GM21576 (cell line): ENCODE measurements at regions not wholly inside any gene's neighbourhood (a gene's known extent, or its start where the extent isn't known, plus 50 kb on each side); places are given as distances from the start of the nearest gene placed in this dataset.

Source experiments
- ATAC-seq: cut with Tn5 transposase; IDR thresholded peaks from one replicate; pipeline ENCODE4 v1.9.1; 2021; ENCODE audit warnings: mild to moderate bottlenecking, moderate library complexity; ENCODE audit not compliant: unreplicated experiment

DNA sequence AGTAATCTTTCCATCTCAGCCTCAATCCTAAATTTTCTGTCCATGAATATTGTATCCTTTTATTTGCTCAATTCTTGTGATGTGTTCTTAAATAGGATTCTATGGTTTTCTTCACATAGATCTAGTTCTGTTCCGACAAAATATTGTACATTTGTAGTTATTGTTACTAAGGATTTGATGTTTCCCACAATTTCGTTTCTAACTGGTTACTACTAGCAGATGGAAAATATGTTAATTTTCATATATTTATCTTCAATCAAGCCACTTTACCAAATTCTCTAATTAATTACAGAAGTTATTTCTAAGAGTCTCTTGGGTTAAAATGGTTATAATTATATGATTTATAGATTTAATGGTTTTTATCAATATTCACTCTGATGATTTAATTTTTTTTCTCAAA, 60.3 kb downstream of the SEC61B start:
- no peak for ATAC-seq

DNA sequence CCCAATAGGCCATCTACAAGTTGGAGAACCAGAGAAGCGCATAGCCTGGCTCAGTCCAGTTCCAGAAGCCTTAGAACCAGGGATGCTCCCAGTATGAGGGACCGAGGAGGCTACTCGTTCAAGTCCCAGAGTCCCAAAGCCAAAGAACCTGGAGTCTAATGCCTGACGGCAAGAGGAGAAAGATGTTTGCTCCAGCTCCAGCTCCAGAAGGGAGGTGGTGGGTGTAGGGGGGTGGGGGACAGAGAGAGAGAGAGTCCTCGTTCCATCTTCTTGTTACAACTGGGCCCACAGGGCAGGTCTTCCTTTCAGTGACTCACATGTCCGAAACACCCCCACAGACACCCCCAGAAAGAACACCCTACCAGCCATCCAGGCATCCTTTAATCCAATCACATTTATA, 63.9 kb downstream of the SEC61B start:
- ATAC-seq, result no peak

DNA sequence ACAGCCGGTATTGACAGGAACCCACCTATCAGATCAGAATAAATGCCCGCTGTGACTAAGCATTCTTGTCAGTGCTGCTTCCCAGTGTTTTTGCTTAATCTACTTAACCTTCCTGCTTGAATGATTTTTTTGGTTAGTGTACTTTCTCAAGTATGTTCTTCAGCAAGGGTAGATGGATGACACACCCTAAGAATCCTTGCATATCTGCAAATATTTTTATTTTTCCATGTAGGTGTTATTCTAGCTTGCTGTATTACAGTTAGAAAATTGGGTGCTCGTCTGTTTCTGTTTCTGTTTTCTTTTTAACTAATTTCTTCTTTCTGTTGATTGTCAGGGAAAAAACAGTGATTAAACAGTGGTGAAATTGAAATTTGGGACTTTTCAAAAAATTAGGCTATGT, 64.5 kb downstream of the SEC61B start:
- ATAC-seq, result no peak

DNA sequence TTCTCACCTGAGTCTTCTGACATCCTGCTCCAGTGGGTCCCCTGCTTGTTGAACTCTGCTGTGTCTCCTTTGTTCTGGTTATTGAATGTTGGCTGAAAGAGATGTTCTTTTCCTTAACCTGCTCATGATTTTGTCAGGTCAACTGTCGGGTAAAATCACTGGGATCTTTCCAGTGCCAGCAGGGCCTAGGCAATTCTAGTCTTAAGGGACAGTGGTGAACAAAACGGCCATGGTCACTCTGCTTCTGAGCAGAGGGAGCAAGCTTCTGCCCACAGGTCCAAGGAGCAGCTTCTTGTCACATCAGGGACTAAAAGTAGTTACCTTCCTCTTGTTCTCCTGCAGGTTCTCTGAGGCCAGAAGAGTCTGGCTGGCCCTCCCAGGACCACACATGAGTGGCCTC, 65.6 kb downstream of the SEC61B start:
- no peak for ATAC-seq

DNA sequence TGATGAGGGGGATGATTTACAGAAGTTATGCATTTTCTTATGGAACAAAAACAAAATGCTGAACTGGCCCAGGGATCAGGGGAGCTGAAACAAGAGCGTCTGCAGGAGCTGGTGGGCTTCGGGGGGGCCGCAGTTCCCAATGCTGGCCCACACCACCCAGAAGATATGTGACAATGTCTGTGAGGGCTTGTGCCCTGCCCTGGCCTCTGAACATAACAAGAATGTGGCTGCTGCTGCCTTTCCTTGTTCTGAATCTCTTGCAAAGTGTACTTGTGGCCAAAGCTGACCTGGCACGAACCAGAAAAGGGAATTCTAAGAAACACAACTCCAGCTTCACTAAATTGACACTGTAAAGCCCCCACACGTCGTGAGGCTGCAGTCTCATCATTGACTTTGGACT, 66.7 kb downstream of the SEC61B start:
- ATAC-seq, result no peak

DNA sequence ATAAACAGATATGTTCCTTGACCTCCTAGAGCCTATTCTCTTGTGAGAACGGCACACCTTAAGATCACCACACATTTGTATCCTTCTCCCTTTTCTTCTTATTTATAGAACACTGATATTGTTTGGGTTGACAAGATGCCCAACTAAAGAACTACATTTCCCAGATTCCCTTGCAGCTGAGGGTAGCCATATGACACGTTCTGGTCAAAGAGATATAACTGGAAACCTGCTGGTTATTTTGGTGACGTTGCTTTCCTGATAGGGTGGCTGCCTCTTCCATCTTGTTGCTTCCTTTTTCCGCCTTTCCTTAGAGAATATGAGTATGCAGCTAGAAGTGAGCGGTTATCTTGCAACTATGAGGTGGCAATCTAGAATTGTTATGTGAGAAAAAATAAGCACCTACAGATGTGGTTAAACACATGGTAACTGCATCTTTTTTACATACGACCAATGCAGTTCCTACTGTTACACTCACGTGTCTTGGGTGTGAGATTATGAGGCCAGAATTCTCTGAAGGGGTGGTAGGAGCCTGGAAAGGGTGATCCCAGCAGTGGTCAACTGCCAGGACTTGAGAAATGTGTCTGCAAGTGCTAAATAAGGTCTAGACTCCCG, 72.9 kb downstream of the SEC61B start:
- no peak for ATAC-seq

DNA sequence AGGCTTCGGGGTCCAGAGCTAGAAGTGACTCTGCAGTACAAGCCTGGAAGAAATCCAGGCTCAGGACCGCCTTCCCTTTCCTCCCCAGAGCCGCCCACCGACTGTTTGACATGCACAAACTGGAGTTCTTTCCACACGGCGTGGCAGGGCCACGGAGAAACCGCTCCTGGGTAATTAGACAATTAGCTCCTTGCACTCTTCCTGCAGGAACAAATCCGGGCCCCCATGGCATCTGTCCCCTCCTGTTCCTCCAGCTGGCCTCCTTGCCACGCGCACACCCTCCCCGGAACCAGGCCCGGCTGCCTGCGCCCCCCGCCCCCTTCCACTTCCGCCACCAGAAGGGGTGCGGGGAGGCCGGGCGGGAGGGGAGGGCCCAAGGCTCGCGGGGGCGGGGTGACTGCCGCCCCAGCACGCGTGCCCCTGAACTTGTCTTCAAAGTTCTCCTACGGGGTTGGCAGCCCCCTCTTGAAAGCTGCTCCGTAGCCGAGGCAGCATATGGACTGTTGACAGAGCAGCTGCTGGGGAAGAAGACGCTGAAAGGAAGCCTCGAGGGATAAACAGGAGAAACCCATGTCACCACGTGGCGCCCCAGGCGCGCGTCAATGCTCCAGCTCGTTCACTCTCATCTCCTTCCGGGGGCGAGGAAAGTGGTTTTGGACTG, 74.3 kb downstream of the SEC61B start:
- no peak for ATAC-seq

DNA sequence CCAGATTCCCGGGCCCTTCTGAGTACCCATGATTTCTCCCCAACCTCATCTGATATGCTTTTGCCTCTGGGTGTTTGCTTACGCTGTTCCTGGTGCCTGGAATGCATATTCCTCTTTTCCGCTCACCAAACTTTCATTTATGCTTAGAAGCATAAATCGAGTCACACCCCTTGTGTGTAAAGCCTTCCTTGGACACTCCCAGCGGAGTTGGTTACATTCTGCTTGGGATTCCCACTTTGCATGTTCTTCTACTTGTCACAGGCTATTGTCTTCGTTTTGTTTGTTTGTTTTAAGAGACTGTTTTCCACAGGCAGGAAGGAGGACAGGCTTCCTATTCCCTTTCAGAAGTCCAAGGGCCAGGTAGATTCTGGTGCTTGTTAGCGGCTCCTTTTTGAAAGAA, 76.5 kb downstream of the SEC61B start:
- no peak for ATAC-seq

DNA sequence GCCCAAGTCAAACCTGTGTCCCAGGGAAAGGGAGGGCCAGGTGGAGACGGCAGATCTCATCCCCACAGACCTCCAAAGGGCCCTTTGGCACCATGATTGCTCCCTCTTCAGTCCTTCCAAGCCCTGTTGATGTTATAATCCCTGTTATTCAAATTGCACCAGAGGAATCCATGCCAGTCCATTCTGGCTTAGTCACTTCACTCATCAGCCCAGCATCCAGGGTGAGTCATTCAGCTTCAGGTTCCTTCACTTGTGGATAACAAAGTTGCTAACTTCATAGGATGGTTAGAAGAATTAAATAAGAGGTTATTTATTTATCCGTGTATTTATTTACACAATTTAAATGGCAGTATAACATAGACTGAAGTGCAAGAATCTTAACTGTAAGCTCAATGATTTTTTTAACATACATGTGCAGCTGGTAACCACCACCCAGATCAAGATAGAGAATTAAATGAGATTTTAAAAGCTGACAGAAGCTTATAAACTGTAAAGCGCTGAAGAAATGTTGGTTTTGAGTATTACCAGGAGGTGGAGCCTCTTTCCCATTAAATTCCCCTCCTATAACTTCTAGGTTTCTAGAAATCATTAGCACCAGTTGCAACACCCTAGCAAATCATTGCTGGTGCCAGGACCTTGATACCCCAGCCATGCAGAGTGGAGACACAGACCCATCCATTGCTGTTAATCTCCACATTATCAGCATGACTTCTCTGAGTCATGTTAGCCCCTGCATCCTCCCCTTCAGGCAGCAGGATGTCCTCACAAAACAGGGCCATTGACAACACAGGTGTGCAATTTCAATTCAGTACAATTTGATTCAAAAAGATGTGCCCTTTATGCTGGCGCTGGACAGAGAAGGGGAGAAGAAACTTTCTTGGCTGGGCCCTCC, 77.4 kb downstream of the SEC61B start:
- ATAC-seq, result no peak

DNA sequence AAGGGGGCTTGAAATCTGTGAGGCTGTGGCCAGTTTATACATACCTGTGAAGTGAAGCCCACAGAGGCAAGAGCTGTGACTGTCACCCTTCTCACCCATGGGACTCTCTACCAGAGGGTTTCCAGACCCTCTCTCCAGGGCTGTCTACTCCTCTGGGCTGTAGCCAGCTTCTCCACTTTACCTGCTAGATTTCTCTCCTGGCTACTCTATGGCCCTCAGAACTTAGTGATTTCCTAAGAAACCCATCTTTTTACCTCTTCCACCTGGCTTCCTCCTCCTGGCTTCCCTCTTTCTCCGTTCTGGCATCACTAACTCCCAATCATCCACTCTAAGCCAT, 78.0 kb downstream of the SEC61B start:
- no peak for ATAC-seq

DNA sequence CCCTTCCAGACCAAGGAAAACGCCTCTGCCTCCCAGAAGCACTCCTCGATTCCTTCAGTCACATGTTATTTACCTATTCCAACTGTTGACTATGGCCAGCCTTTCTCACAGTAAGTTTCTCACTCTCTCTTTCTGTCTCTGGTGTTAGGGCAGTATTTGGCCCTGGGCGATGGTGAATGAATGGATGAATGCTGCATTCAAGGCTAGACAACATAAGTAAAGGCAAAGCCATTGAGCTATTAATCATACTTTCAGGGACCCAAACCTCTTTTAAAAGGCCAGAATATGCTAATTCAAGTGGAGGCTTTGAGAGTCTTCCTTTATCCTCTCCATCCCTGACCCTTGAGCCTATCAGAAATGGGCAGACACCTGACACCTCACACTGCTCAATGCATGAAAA, 78.5 kb downstream of the SEC61B start:
- ATAC-seq, result no peak

DNA sequence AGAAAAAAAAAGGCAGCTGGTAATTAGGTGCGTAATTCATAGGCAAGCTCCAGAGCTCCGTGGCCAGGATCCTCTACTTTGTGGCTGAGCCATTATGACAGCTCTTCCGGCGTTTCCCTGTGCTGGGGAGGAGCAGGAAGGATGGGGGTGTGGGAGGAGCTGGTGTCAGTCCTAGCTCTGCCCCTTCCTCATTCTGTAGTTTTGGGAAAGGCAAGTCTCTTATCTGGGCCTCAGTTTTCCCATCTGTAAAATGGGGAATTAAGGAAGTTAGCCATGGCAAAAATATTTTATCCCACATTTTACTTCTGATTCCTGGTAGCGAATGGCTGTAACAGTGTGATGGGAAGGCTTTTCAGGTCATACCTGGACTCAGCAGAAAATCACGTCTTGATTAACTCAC, 81.1 kb downstream of the SEC61B start:
- no peak for ATAC-seq

DNA sequence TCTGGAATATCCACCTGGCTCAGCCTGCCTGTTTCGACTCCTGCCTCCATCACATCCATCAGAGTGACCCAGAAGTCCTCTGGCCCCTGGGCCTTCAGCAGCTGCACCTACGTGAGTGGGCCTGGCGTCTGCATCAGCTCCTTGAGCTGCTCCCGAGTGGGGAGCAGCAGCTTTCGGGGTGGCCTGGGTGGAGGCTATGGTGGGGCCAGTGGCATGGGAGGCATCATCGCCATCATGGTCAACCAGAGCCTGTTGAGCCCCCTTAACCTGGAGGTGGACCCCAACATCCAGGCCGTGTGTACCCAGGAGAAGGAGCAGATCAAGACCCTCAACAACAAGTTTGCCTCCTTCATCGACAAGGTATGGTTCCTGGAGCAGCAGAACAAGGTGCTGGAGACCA, 83.0 kb downstream of the SEC61B start:
- ATAC-seq, result no peak

DNA sequence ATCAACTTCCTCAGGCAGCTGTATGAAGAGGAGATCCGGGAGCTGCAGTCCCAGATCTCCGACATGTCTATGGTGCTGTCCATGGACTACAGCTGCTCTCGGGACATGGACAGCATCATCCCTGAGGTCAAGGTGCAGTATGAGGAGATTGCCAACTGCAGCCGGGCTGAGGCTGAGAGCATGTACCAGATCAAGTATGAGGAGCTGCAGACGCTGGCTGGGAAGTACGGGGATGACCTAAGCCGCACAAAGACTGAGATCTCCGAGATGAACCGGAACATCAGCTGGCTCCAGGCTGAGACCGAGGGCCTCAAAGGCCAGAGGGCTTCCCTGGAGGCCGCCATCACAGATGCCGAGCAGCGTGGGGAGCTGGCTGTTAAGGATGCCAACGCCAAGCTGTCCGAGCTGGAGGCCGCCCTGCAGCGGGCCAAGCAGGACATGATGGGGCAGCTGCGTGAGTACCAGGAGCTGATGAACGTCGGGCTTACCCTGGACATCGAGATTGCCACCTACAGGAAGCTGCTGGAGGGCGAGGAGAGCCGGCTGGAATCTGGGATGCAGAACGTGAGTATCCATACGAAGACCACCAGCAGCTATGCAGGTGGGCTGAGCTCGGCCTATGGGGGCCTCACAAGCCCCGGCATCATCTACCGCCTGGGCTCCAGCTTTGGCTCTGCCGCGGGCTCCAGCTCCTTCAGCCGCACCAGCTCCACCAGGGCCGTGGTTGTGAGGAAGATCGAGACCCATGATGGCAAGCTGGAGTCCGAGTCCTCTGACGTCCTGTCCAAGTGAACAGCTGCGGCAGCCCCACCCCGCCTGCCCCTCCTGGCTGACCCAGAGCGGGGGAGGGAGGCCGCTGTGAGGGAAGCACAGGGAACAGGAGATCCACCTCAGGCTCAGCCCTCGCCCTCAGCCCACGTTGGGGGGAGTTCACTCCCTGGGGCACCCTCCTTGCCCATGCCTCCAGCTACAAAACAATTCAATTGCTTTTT, 84.0 kb downstream of the SEC61B start:
- ATAC-seq, result no peak

DNA sequence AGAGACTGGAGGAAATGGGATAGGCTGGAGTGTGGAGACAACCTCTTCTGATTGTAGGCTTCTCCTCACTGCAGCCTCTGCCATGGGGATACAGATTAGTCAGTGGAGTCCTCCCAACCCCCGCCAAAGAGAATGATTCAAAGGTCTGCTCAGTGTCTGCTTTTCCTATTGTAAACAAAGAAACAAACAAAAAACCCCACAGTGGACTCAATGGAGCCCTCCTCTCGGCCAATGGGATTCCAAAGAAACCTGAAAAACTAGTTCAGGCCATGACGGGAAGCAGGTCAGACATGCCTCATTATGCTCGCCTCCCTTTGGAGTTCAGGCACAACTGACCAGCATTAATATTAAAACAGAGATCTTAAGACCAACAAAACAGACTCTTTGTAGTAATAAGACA, 85.8 kb downstream of the SEC61B start:
- no peak for ATAC-seq

DNA sequence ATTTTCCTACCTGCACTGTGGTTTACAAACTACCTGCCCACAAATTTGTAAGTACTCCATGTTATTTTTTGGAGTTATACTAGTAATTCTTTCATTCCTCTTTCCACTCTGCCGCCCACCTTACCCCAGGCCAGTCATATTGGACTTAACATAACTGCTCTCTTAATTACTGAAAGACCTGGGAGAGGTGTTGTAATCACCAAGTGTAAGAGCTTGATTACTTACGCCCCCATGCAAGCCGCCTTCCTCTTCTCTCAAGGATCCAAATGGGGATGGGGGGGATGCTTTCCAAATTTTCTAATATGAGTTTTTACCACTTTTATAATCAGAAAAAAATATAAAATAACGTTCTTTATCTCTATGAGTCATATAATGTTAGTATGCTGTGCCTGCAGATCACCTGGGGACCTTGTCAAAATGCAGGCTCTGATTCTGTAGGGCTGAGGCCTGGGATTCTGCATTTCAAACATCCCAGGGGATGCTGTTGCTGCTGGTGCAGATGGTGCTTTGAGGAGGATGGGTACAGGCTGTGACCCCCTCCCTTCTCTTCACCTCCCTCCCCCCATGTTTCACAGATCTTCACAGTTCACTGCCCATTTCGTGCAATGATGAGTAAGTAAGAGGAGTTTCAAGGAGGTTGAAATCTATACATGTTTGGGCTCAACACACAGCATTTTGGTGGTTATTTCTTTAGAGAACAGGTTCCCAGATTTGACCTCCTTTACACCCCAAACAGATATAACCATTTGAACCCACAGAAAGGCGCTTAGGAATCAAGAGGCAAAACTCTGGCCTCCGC, 87.3 kb downstream of the SEC61B start:
- no peak for ATAC-seq

DNA sequence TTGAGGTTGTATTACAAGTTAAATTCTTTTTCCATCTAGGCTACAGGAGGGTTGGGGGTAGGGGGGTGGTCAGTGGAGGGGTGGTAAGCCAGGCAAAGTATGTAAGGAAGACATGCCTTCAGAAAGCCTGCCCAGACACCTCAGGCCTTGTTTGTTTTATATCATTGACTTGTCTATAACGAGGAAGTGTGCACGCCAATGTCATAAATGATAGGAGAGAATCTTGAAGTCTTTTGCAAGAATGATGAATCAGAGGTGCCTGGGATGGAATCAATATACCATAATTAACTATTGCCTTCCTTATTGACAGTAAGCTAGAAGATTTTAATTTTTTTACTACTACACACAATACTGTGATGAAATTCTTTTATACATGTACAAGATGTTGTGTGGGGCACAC, 90.7 kb downstream of the SEC61B start:
- ATAC-seq, result no peak

DNA sequence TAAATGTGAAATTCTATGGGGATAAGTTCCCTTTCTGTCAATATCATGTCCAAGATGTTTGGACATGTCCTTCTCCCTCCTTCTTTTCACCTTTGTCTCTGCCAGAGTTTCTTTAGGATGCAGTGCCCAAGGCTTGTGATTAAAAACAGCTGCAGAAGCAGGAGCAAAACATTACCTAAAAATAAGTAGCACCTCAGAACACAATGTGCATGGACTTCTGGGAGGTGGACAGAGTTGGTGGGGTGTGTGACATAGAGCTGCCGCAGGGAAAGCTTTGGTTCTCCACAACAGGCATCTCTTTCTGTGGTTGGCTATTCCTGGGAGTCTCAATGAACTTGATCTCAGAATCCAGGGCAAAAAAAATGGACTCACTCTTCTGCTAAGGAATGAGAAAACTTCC, 97.0 kb downstream of the SEC61B start:
- ATAC-seq, result no peak

DNA sequence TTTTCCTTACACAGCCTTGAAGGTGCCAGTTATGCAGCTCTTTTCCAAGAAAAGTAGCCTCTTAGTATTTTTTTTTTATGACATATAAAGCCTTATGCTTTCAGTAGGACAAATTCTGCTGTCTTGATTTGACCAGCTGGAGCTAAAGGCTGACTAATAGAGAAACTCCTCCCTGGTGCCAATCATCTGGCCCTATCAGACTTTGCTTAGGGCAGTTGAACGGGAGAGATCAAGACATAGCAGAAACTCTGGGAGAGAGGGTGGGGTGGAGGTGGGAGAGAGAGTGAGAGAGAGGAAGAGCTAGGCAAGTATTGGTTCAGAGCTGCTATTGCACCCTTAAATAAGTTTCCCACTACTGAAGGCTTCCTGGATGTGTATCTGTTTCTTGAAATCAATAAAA, 100.2 kb downstream of the SEC61B start:
- ATAC-seq, result no peak
